WTC11 (cell line): ENCODE measurements at regions not wholly inside any gene's neighbourhood (a gene's known extent, or its start where the extent isn't known, plus 50 kb on each side); places are given as distances from the start of the nearest gene placed in this dataset.
"Not testable (repeated sequence)": the region's sequence is repeated elsewhere in the genome, so short reads cannot be mapped to it uniquely, and the experiment has no call there.

Experiments
- ATF1 ChIP-seq: sonication (generic); formaldehyde crosslinking; IDR thresholded peaks from 2 replicates; pipeline ENCODE4 v1.8.1; 2023; ENCODE audit warnings: mild to moderate bottlenecking, moderate library complexity, missing genetic modification reagents
- CREM ChIP-seq: sonication (generic); formaldehyde crosslinking; IDR thresholded peaks from 2 replicates; pipeline ENCODE4 v1.8.1; 2022; ENCODE audit warnings: mild to moderate bottlenecking, missing genetic modification reagents, moderate library complexity
- CTCF ChIP-seq: fragments of 200-600 bp; IDR thresholded peaks from 2 replicates; pipeline ENCODE4 v1.8.0; 2022; ENCODE audit warnings: antibody characterized with exemption
- E2F4 ChIP-seq: sonication (generic); formaldehyde crosslinking; IDR thresholded peaks from 2 replicates; pipeline ENCODE4 v1.8.1; 2022; ENCODE audit warnings: low read depth, mild to moderate bottlenecking, moderate library complexity, missing genetic modification reagents, borderline replicate concordance
- IRF1 ChIP-seq: sonication (generic); formaldehyde crosslinking; IDR thresholded peaks from 2 replicates; pipeline ENCODE4 v1.8.0; 2023; ENCODE audit warnings: missing genetic modification reagents
- JUN ChIP-seq: sonication (generic); formaldehyde crosslinking; IDR thresholded peaks from 2 replicates; pipeline ENCODE4 v1.8.0; 2023; ENCODE audit warnings: mild to moderate bottlenecking, missing genetic modification reagents
- MAX ChIP-seq: sonication (generic); formaldehyde crosslinking; IDR thresholded peaks from 2 replicates; pipeline ENCODE4 v1.8.0; 2022; ENCODE audit warnings: mild to moderate bottlenecking, missing genetic modification reagents
- NFE2L1 ChIP-seq: sonication (generic); formaldehyde crosslinking; IDR thresholded peaks from 2 replicates; pipeline ENCODE4 v1.8.1; 2023; ENCODE audit warnings: missing genetic modification reagents
- NR3C1 ChIP-seq: sonication (generic); formaldehyde crosslinking; conservative IDR thresholded peaks from 2 replicates; pipeline ENCODE4 v1.8.1; 2023; ENCODE audit warnings: low read depth, mild to moderate bottlenecking, missing genetic modification reagents
- RELA ChIP-seq: sonication (generic); formaldehyde crosslinking; IDR thresholded peaks from 2 replicates; pipeline ENCODE4 v1.8.1; 2022; ENCODE audit warnings: missing genetic modification reagents, mild to moderate bottlenecking, borderline replicate concordance
- SMAD3 ChIP-seq: sonication (generic); formaldehyde crosslinking; IDR thresholded peaks from 2 replicates; pipeline ENCODE4 v1.8.0; 2022; ENCODE audit warnings: missing genetic modification reagents, mild to moderate bottlenecking, borderline replicate concordance
- SOX15 ChIP-seq: fragments of 250-450 bp; sonication (Bioruptor Pico); IDR thresholded peaks from 2 replicates; pipeline ENCODE4 v1.9.0; 2021; ENCODE audit warnings: mild to moderate bottlenecking
- ZNF396 ChIP-seq: fragments of 250-450 bp; sonication (Bioruptor Pico); IDR thresholded peaks from 2 replicates; pipeline ENCODE4 v1.8.0; 2021; ENCODE audit warnings: mild to moderate bottlenecking, moderate library complexity, borderline replicate concordance

- not testable (repeated sequence) for TF ChIP-seq CTCF; ATF1; RELA (CRISPR knock-in tag); MAX (CRISPR knock-in tag); IRF1 (CRISPR knock-in tag); NR3C1 (CRISPR knock-in tag); SOX15 (CRISPR knock-in tag); CREM (CRISPR knock-in tag); NFE2L1; SMAD3; ZNF396 (CRISPR knock-in tag); E2F4 (CRISPR knock-in tag); JUN
Measured at GRCh38 chr1:215448014-215448413, 119.1 kb upstream of the KCTD3 start.
